Right forelimb (tissue), 1 donor: ENCODE measurements at regions not wholly inside any gene's neighbourhood (a gene's known extent, or its start where the extent isn't known, plus 50 kb on each side); places are given as distances from the start of the nearest gene placed in this dataset.

Experiments
- DNase-seq: peaks from one replicate; pipeline ENCODE4 v3.0.0-alpha.2; 2018

- no peak for DNase-seq
These were observed 723.8 kb downstream of the BCL11B start for GRCh38 chr14:98548071-98548686.

- DNase-seq, result no peak
These were observed 721.0 kb downstream of the BCL11B start for GRCh38 chr14:98551028-98551427.

- no peak for DNase-seq
These were observed 716.6 kb downstream of the BCL11B start for GRCh38 chr14:98555440-98555839.

GRCh38 chr14:98564006-98564405 lies 708.0 kb downstream of the BCL11B start:
- no peak for DNase-seq

GRCh38 chr14:98564541-98564940 lies 707.5 kb downstream of the BCL11B start:
- no peak for DNase-seq

GRCh38 chr14:98571104-98571503 lies 700.9 kb downstream of the BCL11B start:
- DNase-seq, result no peak

GRCh38 chr14:98573082-98573481 lies 698.9 kb downstream of the BCL11B start:
- DNase-seq, result no peak

GRCh38 chr14:98576463-98576862 lies 695.5 kb downstream of the BCL11B start:
- DNase-seq, result no peak

GRCh38 chr14:98578204-98578603 lies 693.8 kb downstream of the BCL11B start:
- no peak for DNase-seq

GRCh38 chr14:98579140-98579539 lies 692.9 kb downstream of the BCL11B start:
- DNase-seq, result no peak

- no peak for DNase-seq
These were observed 691.8 kb downstream of the BCL11B start for GRCh38 chr14:98580131-98580678.

- no peak for DNase-seq
These were observed 689.7 kb downstream of the BCL11B start for GRCh38 chr14:98582276-98582675.

GRCh38 chr14:98591161-98591560 lies 680.8 kb downstream of the BCL11B start:
- DNase-seq, result no peak

GRCh38 chr14:98592611-98593170 lies 679.3 kb downstream of the BCL11B start:
- DNase-seq, result no peak

- no peak for DNase-seq
These were observed 678.6 kb downstream of the BCL11B start for GRCh38 chr14:98593361-98593761.

- DNase-seq, result no peak
These were observed 677.8 kb downstream of the BCL11B start for GRCh38 chr14:98594156-98594555.

GRCh38 chr14:98598576-98598975 lies 673.4 kb downstream of the BCL11B start:
- DNase-seq, result no peak

- no peak for DNase-seq
These were observed 672.9 kb downstream of the BCL11B start for GRCh38 chr14:98599082-98599481.

GRCh38 chr14:98602983-98603382 lies 669.0 kb downstream of the BCL11B start:
- no peak for DNase-seq

- DNase-seq, result no peak
These were observed 667.0 kb downstream of the BCL11B start for GRCh38 chr14:98605043-98605442.

- DNase-seq, result no peak
These were observed 665.9 kb downstream of the BCL11B start for GRCh38 chr14:98606041-98606640.

GRCh38 chr14:98606816-98607215 lies 665.2 kb downstream of the BCL11B start:
- no peak for DNase-seq

- DNase-seq, result no peak
These were observed 664.6 kb downstream of the BCL11B start for GRCh38 chr14:98607341-98607910.
